ENCODE measurements at regions not wholly inside any gene's neighbourhood (a gene's known extent, or its start where the extent isn't known, plus 50 kb on each side); places are given as distances from the start of the nearest gene placed in this dataset.

GRCh38 chr4:136680761-136681160 is 851.5 kb downstream of the PCDH18 start:
- no peak for TF ChIP-seq CTCF (IDR thresholded peaks at IDR 0.05)
- no peaks in the 10 kb centered on the region for H3K36me3 ChIP-seq
- ATAC-seq (no peak), DNase-seq (no peak)
- intact Hi-C loops (cut with DNase I), result no loop called here
- no peaks in the 10 kb centered on the region for H3K9me3 ChIP-seq
- no peak overlapping the region for H3K4me3 ChIP-seq
- no peak overlapping the region for H3K27ac ChIP-seq
- H3K27me3 ChIP-seq (ENCODE audit: low read depth), result no peaks in the 10 kb centered on the region
- no peaks in the 10 kb centered on the region for H3K4me1 ChIP-seq

GRCh38 chr4:136680271-136680670 is 852.0 kb downstream of the PCDH18 start:
- no peak for ATAC-seq
- Histone ChIP-seq H3K27ac (no peak overlapping the region), H3K36me3 (no peaks in the 10 kb centered on the region), H3K4me1 (no peaks in the 10 kb centered on the region), H3K27me3 (ENCODE audit: low read depth) (no peaks in the 10 kb centered on the region), H3K9me3 (no peaks in the 10 kb centered on the region), H3K4me3 (no peak overlapping the region)
- no peak for DNase-seq
- TF ChIP-seq CTCF (IDR thresholded peaks at IDR 0.05), result no peak
- intact Hi-C loops (cut with DNase I), result no loop called here

GRCh38 chr4:136670265-136670664 is 862.0 kb downstream of the PCDH18 start:
- H3K9me3 ChIP-seq, result no peaks in the 10 kb centered on the region
- H3K36me3 ChIP-seq, result no peaks in the 10 kb centered on the region
- no peak overlapping the region for H3K4me3 ChIP-seq
- H3K4me1 ChIP-seq, result no peaks in the 10 kb centered on the region
- no peaks in the 10 kb centered on the region for H3K27me3 ChIP-seq (ENCODE audit: low read depth)
- DNase-seq, result no peak
- no peak for TF ChIP-seq CTCF (IDR thresholded peaks at IDR 0.05)
- intact Hi-C loops (cut with DNase I), result no loop called here
- no peak overlapping the region for H3K27ac ChIP-seq
- no peak for ATAC-seq

- Histone ChIP-seq H3K4me1 (no peaks in the 10 kb centered on the region), H3K36me3 (no peaks in the 10 kb centered on the region), H3K27ac (no peak overlapping the region), H3K27me3 (ENCODE audit: low read depth) (no peaks in the 10 kb centered on the region), H3K4me3 (no peak overlapping the region), H3K9me3 (no peaks in the 10 kb centered on the region)
- intact Hi-C loops (cut with DNase I), result no loop called here
- ATAC-seq, result no peak
- DNase-seq, result no peak
- no peak for TF ChIP-seq CTCF (IDR thresholded peaks at IDR 0.05)
Observed at GRCh38 chr4:136664988-136665387, 867.3 kb downstream of the PCDH18 start.

GRCh38 chr4:136662539-136662938 is 869.8 kb downstream of the PCDH18 start:
- Histone ChIP-seq H3K9me3 (no peaks in the 10 kb centered on the region), H3K27ac (no peak overlapping the region), H3K36me3 (no peaks in the 10 kb centered on the region), H3K4me1 (no peaks in the 10 kb centered on the region), H3K4me3 (no peak overlapping the region), H3K27me3 (ENCODE audit: low read depth) (no peaks in the 10 kb centered on the region)
- DNase-seq, result no peak
- no peak for TF ChIP-seq CTCF (IDR thresholded peaks at IDR 0.05)
- intact Hi-C loops (cut with DNase I), result no loop called here
- no peak for ATAC-seq

All from lower lobe of right lung (tissue), 2 donors.